Suppressor macrophage treated with lipopolysaccharide for 1 hour (primary cell): ENCODE measurements at regions not wholly inside any gene's neighbourhood (a gene's known extent, or its start where the extent isn't known, plus 50 kb on each side); places are given as distances from the start of the nearest gene placed in this dataset.
"Not testable (repeated sequence)": the region's sequence is repeated elsewhere in the genome, so short reads cannot be mapped to it uniquely, and the experiment has no call there.

Source experiments
- DNase-seq, 3 donors: peaks; one replicate each; pipeline ENCODE4 v3.0.0-alpha.2; 2020 to 2022

- peak; percentile 68 to 83 (median 75) for DNase-seq
Measured at GRCh38 chr3:194051366-194052149, 84.4 kb upstream of the HES1 start.

DNA sequence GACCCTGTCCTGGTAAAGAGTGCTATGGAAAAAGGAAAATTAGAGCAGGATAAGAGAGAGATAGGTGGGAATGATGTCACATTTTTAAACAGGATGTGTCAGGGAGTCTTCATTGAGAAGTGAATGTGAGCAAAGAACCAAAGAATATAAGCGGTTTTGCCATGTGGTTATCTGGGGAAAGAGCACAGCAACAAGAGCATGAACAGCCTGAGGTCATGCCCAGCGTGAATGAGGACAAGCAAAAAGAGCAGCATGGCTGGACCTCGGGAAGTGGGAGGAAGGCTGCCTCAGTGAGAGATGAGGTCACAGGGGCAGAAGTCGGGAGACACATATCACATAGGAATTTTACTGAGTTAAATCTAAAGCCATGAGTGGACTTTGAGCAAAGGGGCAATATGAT, 82.8 kb upstream of the HES1 start:
- DNase-seq = no peak

- peak in 2 of 3 donors; percentile 36 to 46 for DNase-seq
Measured at GRCh38 chr3:194054016-194054415, 81.9 kb upstream of the HES1 start.

GRCh38 chr3:194054540-194054939, 81.4 kb upstream of the HES1 start:
- DNase-seq = no peak

DNA sequence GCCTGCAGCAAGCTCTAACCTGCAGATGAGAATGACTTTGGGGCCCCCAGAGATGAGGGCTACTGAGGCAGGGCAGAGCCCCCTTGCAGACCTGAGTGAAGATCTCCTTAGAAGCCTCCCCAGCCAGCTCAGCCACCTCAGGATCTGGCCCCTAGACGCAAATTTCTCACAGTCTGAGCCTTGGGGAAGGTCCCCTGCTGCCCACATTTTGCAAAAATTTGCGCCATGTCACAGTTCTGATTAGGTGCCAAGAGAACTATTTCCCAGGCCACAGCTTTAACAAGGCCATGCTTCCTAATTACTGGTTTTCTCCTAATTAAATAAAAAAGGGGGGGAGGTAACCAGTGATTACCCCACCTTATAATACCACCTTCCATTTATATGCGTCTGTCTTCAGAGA, 81.0 kb upstream of the HES1 start:
- no peak for DNase-seq

GRCh38 chr3:194056323-194056722, 79.6 kb upstream of the HES1 start:
- DNase-seq = peak in 1 of 3 donors; percentile 31

- no peak for DNase-seq
Measured at GRCh38 chr3:194056731-194057415, 79.1 kb upstream of the HES1 start.

DNA sequence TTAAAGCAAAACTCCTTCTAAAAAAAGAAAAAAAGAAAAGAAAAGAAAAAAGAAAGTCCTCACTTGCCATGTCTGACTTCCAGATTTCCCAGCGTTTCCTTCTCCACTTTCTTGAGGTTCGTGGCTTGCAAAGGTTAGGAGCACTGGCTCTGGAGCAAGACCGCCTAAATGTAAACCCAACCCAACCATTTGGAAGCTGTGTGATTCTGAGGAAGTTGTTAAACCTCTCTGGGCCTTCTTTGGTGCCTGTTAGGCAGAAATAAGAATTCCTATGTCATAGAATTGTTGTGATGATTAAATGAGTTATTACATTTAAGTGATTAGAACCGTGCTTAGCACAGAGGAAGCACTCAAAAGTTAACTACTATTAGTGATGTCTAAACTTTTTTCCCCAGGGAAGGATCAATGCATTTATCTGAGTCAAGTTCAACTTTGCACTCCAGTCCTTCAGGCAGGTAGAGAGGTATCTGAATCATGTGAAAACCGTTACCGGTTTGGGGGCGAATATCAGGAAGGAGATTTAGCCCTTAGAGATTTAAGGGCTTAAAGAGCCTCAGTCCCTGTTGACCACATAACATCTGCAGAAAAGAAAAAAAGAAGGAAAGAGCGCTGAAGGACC, 78.3 kb upstream of the HES1 start:
- no peak for DNase-seq

GRCh38 chr3:194058189-194058571, 77.8 kb upstream of the HES1 start:
- peak; percentile 47 to 73 (median 53) for DNase-seq

- DNase-seq = no peak
Measured at GRCh38 chr3:194058753-194059152, 77.2 kb upstream of the HES1 start.

GRCh38 chr3:194061421-194062030, 74.4 kb upstream of the HES1 start:
- DNase-seq = no peak

DNA sequence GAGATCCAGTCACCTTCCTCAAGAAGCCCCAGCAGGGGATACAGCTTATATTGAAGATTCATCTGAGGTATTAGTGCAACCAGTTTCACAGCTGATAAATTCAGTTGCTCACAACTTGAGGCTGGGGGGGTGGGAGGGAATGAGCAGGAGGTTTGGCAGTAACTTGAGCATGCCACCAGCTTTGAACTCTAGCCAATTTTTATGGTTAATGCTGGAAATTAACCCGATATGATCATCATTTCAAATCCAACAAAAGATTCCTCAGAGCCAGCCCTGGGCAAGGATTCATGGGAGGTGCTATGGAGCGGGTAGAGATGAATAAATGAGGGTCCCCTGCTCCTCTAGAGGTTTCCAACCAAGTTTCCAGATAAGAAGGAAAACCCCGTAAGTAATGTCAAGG, 73.1 kb upstream of the HES1 start:
- DNase-seq = no peak

GRCh38 chr3:194064380-194065332, 71.3 kb upstream of the HES1 start:
- no peak for DNase-seq

DNA sequence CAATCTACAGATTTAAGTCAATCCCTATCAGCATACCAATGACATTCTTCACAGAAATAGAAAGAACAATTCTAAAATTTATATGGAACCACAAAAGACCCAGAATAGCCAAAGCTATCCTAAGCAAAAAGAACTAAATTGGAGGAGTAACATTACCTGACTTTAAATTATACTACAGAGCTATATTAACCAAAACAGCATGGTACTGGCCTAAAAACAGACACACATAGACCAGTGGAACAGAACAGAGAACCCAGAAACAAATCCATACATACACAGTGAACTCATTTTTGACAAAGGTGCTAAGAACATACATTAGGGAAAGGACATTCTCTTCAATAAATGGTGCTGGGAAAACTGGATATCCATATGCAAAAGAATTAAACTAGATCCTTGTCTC, 68.6 kb upstream of the HES1 start:
- not testable (repeated sequence) for DNase-seq

DNA sequence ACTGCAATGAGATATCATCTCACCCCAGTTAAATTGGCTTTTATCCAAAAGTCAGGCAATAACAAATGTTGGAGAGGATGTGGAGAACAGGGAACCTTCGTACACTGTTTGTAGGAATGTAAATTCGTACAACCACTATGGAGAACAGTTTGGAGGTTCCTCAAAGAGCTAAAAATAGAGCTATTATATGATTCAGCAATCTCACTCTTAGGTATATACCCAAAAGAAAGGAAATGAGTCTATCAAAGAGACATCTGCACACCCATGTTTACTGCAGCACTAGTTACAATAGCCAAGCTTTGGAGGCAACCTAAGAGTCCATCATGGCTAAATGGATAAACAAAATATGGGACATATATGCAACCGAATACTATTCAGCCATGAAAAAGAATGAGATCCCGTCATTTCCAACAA, 68.0 kb upstream of the HES1 start:
- peak in 1 of 3 donors; percentile 31 for DNase-seq

DNA sequence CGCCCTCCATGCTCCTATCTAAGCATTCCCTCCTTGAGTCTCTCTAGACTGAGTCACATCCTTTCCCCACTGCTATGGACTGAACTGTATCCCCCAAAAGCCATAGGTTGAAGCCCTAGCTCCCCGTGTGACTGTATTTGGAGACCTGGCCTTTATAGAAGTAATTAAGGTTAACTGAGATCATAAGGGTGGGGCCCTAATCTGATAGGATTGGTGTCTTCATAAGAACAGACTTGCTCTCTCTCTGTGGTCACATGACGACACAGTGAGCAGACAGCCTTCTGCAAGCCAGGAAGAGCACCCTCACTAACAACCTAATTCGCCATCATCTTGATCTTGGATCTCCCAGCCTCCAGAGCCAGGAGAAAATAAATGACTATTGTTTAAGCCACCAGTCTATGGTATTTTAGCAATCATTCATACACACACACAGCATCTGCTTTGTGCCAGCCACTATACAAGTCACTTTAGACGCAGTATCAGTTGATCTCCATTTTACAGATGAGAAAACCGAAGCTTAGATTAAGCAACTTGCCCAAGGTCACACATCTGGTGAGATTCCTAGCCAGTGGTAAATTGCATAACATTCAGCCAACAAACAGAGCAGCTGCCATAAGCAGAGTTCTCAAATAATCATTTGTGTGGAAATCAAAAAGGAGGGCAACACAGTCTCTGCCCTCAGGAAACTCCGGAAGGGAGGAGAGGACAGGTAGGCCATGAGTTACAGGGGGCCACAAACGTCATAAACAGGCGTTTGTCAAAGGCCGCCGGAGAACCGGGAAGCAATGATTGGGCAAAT, 66.3 kb upstream of the HES1 start:
- no peak for DNase-seq

DNA sequence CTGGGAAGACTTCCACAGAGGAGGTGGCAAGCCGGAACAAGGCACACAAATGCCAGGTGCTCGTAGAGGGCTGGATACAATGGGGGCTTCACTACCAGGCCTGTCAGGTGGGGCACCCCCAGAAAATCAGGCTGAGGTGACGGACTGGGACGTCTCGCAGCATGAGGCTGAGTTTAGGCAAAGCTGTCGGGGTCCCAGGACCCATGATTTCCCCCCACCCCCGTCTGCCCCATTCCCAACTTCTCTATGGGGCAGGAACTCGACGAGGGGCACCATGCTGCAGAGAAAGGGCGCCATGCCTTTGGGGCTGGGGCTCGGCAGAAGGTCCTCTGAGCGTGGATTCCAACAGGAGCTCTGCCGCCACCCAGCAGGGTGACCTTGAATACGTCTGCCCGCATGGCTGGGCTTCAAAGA, 65.7 kb upstream of the HES1 start:
- no peak for DNase-seq

- DNase-seq = peak; percentile 88 to 95 (median 93)
Measured at GRCh38 chr3:194070634-194071409, 65.1 kb upstream of the HES1 start.

DNA sequence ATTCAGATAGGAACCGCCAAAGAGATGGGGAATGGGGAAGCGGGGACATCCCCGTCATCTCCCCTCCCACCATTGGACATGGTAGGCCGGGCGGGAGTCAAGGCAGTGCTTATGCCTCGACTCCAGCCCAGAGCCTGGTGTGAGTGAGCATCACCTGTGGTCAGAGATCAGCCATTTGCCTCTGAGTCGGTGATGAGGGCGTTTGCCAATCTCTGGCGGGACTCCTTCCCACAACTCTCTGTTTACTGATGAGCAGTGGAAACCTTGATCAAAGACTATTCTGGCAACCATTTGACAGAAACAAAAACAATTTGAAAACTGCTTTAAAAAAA, 63.9 kb upstream of the HES1 start:
- DNase-seq = peak; percentile 38 to 63 (median 59)

DNA sequence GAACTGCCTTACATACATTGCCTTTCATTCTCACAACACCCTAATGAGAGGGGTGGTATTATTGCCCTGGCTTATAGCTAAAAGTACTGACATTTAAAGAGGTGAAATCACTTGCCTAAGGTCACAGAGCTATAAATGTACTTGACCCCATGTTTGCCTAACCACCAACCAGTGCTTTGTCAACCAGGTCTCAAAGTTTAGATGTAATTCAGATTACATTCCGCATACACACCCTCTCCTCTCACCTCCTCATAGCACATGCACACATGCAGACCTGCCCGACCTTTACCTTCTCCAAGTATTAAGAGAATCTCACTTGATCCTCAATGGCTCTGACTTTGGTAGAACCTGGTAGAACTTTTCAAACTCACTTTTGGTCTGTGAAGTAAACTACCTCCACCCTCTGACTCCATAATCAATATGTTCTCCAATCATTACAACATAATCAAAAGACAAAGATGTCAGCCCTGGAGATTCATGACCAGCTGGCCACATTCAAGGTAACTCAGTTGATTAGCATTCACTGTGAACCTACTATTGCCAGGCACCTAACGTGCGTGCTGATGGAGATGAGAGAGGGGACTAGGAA, 63.2 kb upstream of the HES1 start:
- no peak for DNase-seq
